GM18870 (cell line): ENCODE measurements at regions not wholly inside any gene's neighbourhood (a gene's known extent, or its start where the extent isn't known, plus 50 kb on each side); places are given as distances from the start of the nearest gene placed in this dataset.

Experiments
- ATAC-seq: cut with Tn5 transposase; IDR thresholded peaks from one replicate; pipeline ENCODE4 v1.9.1; 2021; ENCODE audit warnings: moderate library complexity; ENCODE audit not compliant: unreplicated experiment

GRCh38 chr6:63371104-63371715 is 51.4 kb upstream of the LGSN start:
- ATAC-seq = no peak

- ATAC-seq = no peak
Observed at GRCh38 chr6:63372951-63373533, 53.3 kb upstream of the LGSN start.

- ATAC-seq = peak; percentile 67
Observed at GRCh38 chr6:63389191-63389844, 69.5 kb upstream of the LGSN start.

GRCh38 chr6:63391203-63391970 is 71.6 kb upstream of the LGSN start:
- no peak for ATAC-seq

GRCh38 chr6:63392092-63392724 is 72.4 kb upstream of the LGSN start:
- ATAC-seq = no peak

- ATAC-seq = no peak
Observed at GRCh38 chr6:63394656-63395308, 75.0 kb upstream of the LGSN start.

GRCh38 chr6:63395381-63395780 is 75.6 kb upstream of the LGSN start:
- ATAC-seq = no peak

GRCh38 chr6:63403725-63404124 is 83.9 kb upstream of the LGSN start:
- ATAC-seq = no peak

- no peak for ATAC-seq
Observed at GRCh38 chr6:63410435-63411426, 90.9 kb upstream of the LGSN start.

GRCh38 chr6:63415286-63415685 is 95.5 kb upstream of the LGSN start:
- ATAC-seq = no peak

- ATAC-seq = no peak
Observed at GRCh38 chr6:63418741-63419140, 99.0 kb upstream of the LGSN start.

GRCh38 chr6:63424636-63425035 is 104.9 kb upstream of the LGSN start:
- ATAC-seq = no peak

GRCh38 chr6:63425493-63425892 is 105.7 kb upstream of the LGSN start:
- ATAC-seq = no peak

- no peak for ATAC-seq
Observed at GRCh38 chr6:63426844-63427243, 107.1 kb upstream of the LGSN start.

GRCh38 chr6:63427951-63428350 is 108.2 kb upstream of the LGSN start:
- ATAC-seq = no peak

GRCh38 chr6:63430985-63431519 is 111.3 kb upstream of the LGSN start:
- ATAC-seq = no peak

- ATAC-seq = no peak
Observed at GRCh38 chr6:63434943-63435342, 115.2 kb upstream of the LGSN start.

- ATAC-seq = no peak
Observed at GRCh38 chr6:63436356-63436755, 116.6 kb upstream of the LGSN start.

- ATAC-seq = no peak
Observed at GRCh38 chr6:63437058-63437457, 117.3 kb upstream of the LGSN start.
